ENCODE measurements at regions not wholly inside any gene's neighbourhood (a gene's known extent, or its start where the extent isn't known, plus 50 kb on each side); places are given as distances from the start of the nearest gene placed in this dataset.

- ATAC-seq (no peak), DNase-seq (ENCODE audit: low read depth, low spot score) (no peak)
- Histone ChIP-seq H3K27me3 (ENCODE audit: control insufficient read depth, insufficient read depth, low read length) (no peaks in the 10 kb centered on the region), H3K4me3 (ENCODE audit: low read depth in 2 of 2, low read length in 2 of 2) (no peak overlapping the region), H3K36me3 (ENCODE audit: control insufficient read depth, insufficient read depth, low read length) (no peaks in the 10 kb centered on the region), H3K4me1 (ENCODE audit: control insufficient read depth, insufficient read depth, low read length) (no peaks in the 10 kb centered on the region), H3K27ac (ENCODE audit: low read length) (no peak overlapping the region), H3K9me3 (ENCODE audit: control insufficient read depth, insufficient read depth, low read depth, low read length) (no peaks in the 10 kb centered on the region)
- POLR2A ChIA-PET: no interaction called here
- BruUV-seq (replicated peaks): no TSS peak
- intact Hi-C loops (cut with micrococcal nuclease; ENCODE audit: unreplicated experiment): no loop called here
- CTCF ChIA-PET: no interaction called here
- in situ Hi-C loops (cut with HindIII; ENCODE audit: low pct_unique_long_range_greater_than_20kb, low sequenced_read_pairs): no loop called here
- TF ChIP-seq SIN3A (IDR thresholded peaks at IDR 0.05; ENCODE audit: borderline replicate concordance, insufficient read depth, low read depth, low read length): no peak
- no peak for TF ChIP-seq CTCF (IDR thresholded peaks at IDR 0.05)
- TF ChIP-seq TCF7L2 (IDR thresholded peaks at IDR 0.05; ENCODE audit: low read depth, low read length): no peak
- no peak for TF ChIP-seq REST (IDR thresholded peaks at IDR 0.05; ENCODE audit: insufficient read depth in 1 of 2, low read depth in 2 of 2, low read length in 1 of 2)
- TF ChIP-seq POLR2AphosphoS5 (IDR thresholded peaks at IDR 0.05; ENCODE audit: low read depth, low read length): no peak
Measured at GRCh38 chr4:145345401-145345800, 136.3 kb upstream of the SMAD1 start.

GRCh38 chr4:145341381-145341780 lies 140.3 kb upstream of the SMAD1 start:
- ATAC-seq: no peak
- in situ Hi-C loops (cut with HindIII; ENCODE audit: low pct_unique_long_range_greater_than_20kb, low sequenced_read_pairs): no loop called here
- no TSS peak for BruUV-seq (replicated peaks)

More at GRCh38 chr4:145341381-145341780, 140.3 kb upstream of the SMAD1 start:
- Histone ChIP-seq H3K9me3 (ENCODE audit: control insufficient read depth, insufficient read depth, low read depth, low read length) (no peaks in the 10 kb centered on the region), H3K4me3 (ENCODE audit: low read depth in 2 of 2, low read length in 2 of 2) (no peak overlapping the region), H3K27me3 (ENCODE audit: control insufficient read depth, insufficient read depth, low read length) (no peaks in the 10 kb centered on the region), H3K27ac (ENCODE audit: low read length) (no peak overlapping the region), H3K36me3 (ENCODE audit: control insufficient read depth, insufficient read depth, low read length) (no peaks in the 10 kb centered on the region), H3K4me1 (ENCODE audit: control insufficient read depth, insufficient read depth, low read length) (no peaks in the 10 kb centered on the region)
- ChIA-PET CTCF (no interaction called here), POLR2A (no interaction called here)
- no peak for DNase-seq (ENCODE audit: low read depth, low spot score)
- TF ChIP-seq POLR2AphosphoS5 (IDR thresholded peaks at IDR 0.05; ENCODE audit: low read depth, low read length) (no peak), REST (IDR thresholded peaks at IDR 0.05; ENCODE audit: insufficient read depth in 1 of 2, low read depth in 2 of 2, low read length in 1 of 2) (no peak), TCF7L2 (IDR thresholded peaks at IDR 0.05; ENCODE audit: low read depth, low read length) (no peak), CTCF (IDR thresholded peaks at IDR 0.05) (no peak), SIN3A (IDR thresholded peaks at IDR 0.05; ENCODE audit: borderline replicate concordance, insufficient read depth, low read depth, low read length) (no peak)
- intact Hi-C loops (cut with micrococcal nuclease; ENCODE audit: unreplicated experiment): no loop called here

Data from Panc1 (cell line).